ENCODE measurements at regions not wholly inside any gene's neighbourhood (a gene's known extent, or its start where the extent isn't known, plus 50 kb on each side); places are given as distances from the start of the nearest gene placed in this dataset.

DNA sequence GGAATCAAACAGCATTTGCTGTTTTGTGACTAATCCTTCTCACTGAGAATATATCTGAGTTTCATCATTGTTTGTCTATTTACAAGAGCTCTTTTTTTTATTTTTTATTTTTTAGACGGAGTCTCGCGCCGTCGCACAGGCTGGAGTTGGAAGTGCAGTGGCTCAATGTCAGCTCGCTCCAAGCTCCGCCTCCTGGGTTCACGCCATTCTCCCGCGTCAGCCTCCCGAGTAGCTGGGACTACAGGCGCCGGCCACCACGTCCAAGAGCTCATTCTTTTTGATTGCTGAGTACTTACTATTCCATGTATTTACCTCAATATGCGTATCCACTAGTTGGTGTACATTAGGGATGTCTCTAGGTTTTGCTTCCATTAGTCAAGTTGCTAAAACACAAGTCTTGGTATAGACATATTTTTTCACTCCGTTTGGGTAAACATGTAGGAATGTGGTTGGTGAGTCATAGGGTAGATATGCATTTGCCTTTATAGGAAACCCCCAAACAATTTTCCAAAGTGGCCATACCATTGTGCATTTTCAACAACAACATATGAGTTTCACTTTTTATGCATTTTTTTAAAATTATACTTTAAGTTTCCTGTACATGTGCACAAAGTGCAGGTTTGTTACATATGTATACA, 1005.0 kb upstream of the CDH10 start (continued):
- no peak for TF ChIP-seq SOX15 (CRISPR knock-in tag; IDR thresholded peaks at IDR 0.05)

DNA sequence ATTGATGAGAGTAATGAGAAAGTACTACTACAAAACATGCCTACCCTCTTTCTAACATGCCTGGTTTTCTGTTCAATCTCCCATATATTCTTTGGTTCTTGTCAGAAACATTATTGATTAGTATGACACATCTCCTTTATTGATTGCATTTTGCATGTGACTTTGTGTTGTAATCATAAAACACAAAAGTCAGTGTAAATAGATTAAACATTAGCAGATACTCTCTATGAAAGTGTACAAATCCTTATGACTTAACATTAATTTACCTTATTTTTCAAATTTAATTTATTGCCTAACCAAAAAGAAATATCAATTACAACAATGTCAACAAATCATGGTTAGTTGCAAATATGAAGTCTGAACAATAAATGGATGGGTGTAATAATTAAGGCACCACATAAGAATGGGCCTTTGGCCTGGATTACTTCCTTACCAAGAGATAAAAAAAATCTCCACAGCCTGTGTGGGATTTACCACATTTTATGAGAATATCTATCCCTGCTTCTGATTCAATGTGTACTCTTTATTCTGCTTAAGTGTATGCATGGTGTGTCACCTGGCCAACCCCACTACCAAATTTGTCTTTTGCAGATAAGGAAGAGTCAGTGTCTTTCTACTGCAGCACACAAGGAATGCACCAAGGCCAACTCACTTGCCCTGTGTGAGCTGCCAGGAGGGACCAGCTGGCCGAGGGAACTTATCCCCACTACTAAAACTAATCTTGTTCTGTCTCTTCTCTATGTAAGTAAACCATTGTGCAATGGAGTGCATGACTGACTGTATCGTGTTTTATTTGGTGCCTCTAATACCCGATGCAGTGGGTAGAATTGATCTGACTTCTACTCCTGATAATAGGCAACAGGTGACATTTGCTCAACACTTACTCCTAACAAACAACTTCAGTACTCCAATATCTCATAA, 1001.9 kb upstream of the CDH10 start:
- H3K4me3 Mint-ChIP-seq, result no peak overlapping the region
- H3K27me3 Mint-ChIP-seq (ENCODE audit: low read depth), result no peaks in the 10 kb centered on the region

More for the DNA sequence above, 1001.9 kb upstream of the CDH10 start:
- DNase-seq (ENCODE audit: low spot score) (no peak), ATAC-seq (no peak)
- CTCF ChIA-PET, result no interaction called here
- Mint-ChIP-seq H3K27ac (no peak overlapping the region), H3K36me3 (peaks cover 3% of the 10 kb centered on the region; the same call in 1 of the 2 replicates), H3K9me3 (peaks cover 22% of the 10 kb centered on the region), H3K4me1 (0 out of 2 replicates have a peak, but pooled peaks cover 4% of the 10 kb centered on the region)
- TF ChIP-seq NFATC4 (CRISPR knock-in tag; IDR thresholded peaks at IDR 0.05), result no peak
- no peak for TF ChIP-seq RORB (CRISPR knock-in tag; IDR thresholded peaks at IDR 0.05)
- no peak for TF ChIP-seq CREB1 (CRISPR knock-in tag; IDR thresholded peaks at IDR 0.05)
- no peak for TF ChIP-seq E2F4 (CRISPR knock-in tag; IDR thresholded peaks at IDR 0.05; ENCODE audit: borderline replicate concordance, low read depth)
- TF ChIP-seq ATF2 (CRISPR knock-in tag; IDR thresholded peaks at IDR 0.05; ENCODE audit: borderline replicate concordance, low read depth), result no peak
- TF ChIP-seq, protein P1, sequence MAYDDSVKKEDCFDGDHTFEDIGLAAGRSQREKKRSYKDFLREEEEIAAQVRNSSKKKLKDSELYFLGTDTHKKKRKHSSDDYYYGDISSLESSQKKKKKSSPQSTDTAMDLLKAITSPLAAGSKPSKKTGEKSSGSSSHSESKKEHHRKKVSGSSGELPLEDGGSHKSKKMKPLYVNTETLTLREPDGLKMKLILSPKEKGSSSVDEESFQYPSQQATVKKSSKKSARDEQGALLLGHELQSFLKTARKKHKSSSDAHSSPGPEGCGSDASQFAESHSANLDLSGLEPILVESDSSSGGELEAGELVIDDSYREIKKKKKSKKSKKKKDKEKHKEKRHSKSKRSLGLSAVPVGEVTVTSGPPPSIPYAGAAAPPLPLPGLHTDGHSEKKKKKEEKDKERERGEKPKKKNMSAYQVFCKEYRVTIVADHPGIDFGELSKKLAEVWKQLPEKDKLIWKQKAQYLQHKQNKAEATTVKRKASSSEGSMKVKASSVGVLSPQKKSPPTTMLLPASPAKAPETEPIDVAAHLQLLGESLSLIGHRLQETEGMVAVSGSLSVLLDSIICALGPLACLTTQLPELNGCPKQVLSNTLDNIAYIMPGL (CRISPR knock-in tag; IDR thresholded peaks at IDR 0.05), result no peak
- TF ChIP-seq, protein P2, sequence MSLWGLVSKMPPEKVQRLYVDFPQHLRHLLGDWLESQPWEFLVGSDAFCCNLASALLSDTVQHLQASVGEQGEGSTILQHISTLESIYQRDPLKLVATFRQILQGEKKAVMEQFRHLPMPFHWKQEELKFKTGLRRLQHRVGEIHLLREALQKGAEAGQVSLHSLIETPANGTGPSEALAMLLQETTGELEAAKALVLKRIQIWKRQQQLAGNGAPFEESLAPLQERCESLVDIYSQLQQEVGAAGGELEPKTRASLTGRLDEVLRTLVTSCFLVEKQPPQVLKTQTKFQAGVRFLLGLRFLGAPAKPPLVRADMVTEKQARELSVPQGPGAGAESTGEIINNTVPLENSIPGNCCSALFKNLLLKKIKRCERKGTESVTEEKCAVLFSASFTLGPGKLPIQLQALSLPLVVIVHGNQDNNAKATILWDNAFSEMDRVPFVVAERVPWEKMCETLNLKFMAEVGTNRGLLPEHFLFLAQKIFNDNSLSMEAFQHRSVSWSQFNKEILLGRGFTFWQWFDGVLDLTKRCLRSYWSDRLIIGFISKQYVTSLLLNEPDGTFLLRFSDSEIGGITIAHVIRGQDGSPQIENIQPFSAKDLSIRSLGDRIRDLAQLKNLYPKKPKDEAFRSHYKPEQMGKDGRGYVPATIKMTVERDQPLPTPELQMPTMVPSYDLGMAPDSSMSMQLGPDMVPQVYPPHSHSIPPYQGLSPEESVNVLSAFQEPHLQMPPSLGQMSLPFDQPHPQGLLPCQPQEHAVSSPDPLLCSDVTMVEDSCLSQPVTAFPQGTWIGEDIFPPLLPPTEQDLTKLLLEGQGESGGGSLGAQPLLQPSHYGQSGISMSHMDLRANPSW (CRISPR knock-in tag; conservative IDR thresholded peaks at IDR 0.05; ENCODE audit: low read depth), result no peak
- no peak for TF ChIP-seq ZNF512 (CRISPR knock-in tag; IDR thresholded peaks at IDR 0.05; ENCODE audit: borderline replicate concordance)
- TF ChIP-seq CDX4 (CRISPR knock-in tag; IDR thresholded peaks at IDR 0.05; ENCODE audit: borderline replicate concordance), result no peak
- TF ChIP-seq JAZF1 (CRISPR knock-in tag; IDR thresholded peaks at IDR 0.05), result no peak
- TF ChIP-seq E2F1 (CRISPR knock-in tag; IDR thresholded peaks at IDR 0.05), result no peak
- TF ChIP-seq PRRX2 (CRISPR knock-in tag; IDR thresholded peaks at IDR 0.05), result no peak
- no peak for TF ChIP-seq ZNF121 (CRISPR knock-in tag; IDR thresholded peaks at IDR 0.05)
- no peak for TF ChIP-seq ERG (CRISPR knock-in tag; IDR thresholded peaks at IDR 0.05)
- POLR2A ChIA-PET, result no interaction called here

All from WTC11 (cell line).